ENCODE measurements at regions not wholly inside any gene's neighbourhood (a gene's known extent, or its start where the extent isn't known, plus 50 kb on each side); places are given as distances from the start of the nearest gene placed in this dataset.

DNA sequence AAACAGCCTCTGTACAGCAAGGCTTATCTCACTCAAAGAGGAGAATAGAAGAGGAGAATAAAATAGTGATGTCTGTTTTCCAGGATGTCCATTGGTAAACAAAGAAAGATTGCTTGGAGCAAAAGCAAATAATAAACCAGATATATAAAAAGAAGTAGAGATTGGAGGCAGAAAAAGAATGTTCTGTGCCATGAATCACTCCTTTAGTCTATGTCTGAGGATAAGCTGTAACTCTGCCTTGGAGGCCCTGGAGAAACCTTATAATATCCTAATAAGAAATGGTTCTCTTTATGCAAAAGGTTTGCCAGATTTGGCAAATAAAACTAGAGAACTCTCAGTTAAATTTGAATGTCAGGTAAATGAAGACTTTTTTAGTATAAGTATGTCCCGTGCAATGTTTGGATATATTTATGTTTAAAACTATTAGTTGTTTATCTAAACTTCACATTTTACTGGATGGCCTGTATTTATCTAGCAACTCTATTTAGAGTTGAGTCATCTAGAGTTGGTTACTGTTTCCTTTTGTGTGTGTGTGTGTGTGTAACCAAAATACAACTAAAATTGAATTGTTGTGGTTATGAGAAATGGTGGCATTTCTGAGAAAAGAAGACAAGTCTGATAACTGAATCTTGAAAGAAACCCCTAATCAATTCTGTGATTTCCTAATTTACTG lies 510.3 kb upstream of the SETBP1 start:
- no peak overlapping the region for H2AFZ ChIP-seq (ENCODE audit: low read depth)
- H3K4me3 ChIP-seq (IDR thresholded peaks at IDR 0.05; ENCODE audit: insufficient read depth, low read depth, low read length), result no peak overlapping the region
- no peaks in the 10 kb centered on the region for H3K4me1 ChIP-seq (ENCODE audit: low read depth, poor library complexity, severe bottlenecking)
- H4K20me1 ChIP-seq (ENCODE audit: insufficient read depth), result no peaks in the 10 kb centered on the region
- H3K9ac ChIP-seq, result no peak overlapping the region
- H3K79me2 ChIP-seq (ENCODE audit: insufficient read depth, low read depth), result no peaks in the 10 kb centered on the region
- TF ChIP-seq, protein P1, sequence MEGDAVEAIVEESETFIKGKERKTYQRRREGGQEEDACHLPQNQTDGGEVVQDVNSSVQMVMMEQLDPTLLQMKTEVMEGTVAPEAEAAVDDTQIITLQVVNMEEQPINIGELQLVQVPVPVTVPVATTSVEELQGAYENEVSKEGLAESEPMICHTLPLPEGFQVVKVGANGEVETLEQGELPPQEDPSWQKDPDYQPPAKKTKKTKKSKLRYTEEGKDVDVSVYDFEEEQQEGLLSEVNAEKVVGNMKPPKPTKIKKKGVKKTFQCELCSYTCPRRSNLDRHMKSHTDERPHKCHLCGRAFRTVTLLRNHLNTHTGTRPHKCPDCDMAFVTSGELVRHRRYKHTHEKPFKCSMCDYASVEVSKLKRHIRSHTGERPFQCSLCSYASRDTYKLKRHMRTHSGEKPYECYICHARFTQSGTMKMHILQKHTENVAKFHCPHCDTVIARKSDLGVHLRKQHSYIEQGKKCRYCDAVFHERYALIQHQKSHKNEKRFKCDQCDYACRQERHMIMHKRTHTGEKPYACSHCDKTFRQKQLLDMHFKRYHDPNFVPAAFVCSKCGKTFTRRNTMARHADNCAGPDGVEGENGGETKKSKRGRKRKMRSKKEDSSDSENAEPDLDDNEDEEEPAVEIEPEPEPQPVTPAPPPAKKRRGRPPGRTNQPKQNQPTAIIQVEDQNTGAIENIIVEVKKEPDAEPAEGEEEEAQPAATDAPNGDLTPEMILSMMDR (conservative IDR thresholded peaks at IDR 0.05; ENCODE audit: low read depth, low read length), result no peak
- no peak overlapping the region for H3K4me2 ChIP-seq
- H3K36me3 ChIP-seq (ENCODE audit: insufficient read depth), result no peaks in the 10 kb centered on the region
- H3K27me3 ChIP-seq (ENCODE audit: insufficient read depth, low read depth), result no peaks in the 10 kb centered on the region
- no peak overlapping the region for H3K27ac ChIP-seq

DNA sequence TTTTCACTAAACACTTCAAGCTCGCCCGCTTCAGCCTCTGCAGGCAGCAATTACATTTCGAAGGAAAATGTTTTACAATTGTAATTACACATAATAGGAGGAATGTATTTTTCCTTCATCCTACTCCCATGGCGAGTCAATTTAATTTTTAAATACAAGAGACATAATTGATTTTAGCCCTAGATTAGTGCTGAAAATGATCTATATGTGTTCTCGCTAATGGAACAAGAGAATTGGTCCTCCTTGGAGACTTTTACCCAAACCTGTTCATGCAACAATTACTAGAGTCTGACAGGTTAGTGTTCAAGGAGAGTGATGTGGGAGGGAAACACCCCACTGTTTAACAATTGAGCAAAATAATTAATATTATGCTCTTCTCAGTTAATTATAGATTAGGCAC lies 509.4 kb upstream of the SETBP1 start:
- H3K27ac ChIP-seq, result no peak overlapping the region

DNA sequence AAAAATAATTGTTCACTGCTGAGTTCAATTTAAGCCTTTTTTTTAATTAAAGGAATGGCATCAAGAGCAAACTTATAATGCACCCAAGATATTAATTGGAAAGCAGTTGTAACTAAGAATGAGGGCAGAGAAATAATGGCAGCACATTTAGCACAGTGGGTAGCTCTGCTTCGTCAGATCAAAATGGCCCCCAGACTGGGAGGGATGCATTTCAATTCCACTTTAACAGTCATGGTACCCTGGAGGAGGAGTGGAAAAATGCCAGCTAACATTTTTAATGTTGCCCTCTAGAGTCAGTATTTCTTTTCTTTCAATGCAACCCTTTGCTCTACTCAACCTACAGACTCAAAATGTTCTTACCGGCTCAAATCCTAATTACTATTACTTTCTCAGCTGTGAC lies 504.8 kb upstream of the SETBP1 start:
- TF ChIP-seq, protein P1 (conservative IDR thresholded peaks at IDR 0.05; ENCODE audit: low read depth, low read length), result no peak
- no peak overlapping the region for H3K27ac ChIP-seq
- H3K9ac ChIP-seq, result no peak overlapping the region
- no peaks in the 10 kb centered on the region for H3K79me2 ChIP-seq (ENCODE audit: insufficient read depth, low read depth)
- H3K36me3 ChIP-seq (ENCODE audit: insufficient read depth), result no peaks in the 10 kb centered on the region
- no peaks in the 10 kb centered on the region for H3K4me1 ChIP-seq (ENCODE audit: low read depth, poor library complexity, severe bottlenecking)
- H3K27me3 ChIP-seq (ENCODE audit: insufficient read depth, low read depth), result no peaks in the 10 kb centered on the region
- H3K4me3 ChIP-seq (IDR thresholded peaks at IDR 0.05; ENCODE audit: insufficient read depth, low read depth, low read length), result no peak overlapping the region
- no peak overlapping the region for H3K4me2 ChIP-seq
- no peaks in the 10 kb centered on the region for H4K20me1 ChIP-seq (ENCODE audit: insufficient read depth)
- no peak overlapping the region for H2AFZ ChIP-seq (ENCODE audit: low read depth)

More for the DNA sequence above, 509.4 kb upstream of the SETBP1 start:
- Histone ChIP-seq H4K20me1 (ENCODE audit: insufficient read depth) (no peaks in the 10 kb centered on the region), H3K4me3 (IDR thresholded peaks at IDR 0.05; ENCODE audit: insufficient read depth, low read depth, low read length) (no peak overlapping the region), H3K9ac (no peak overlapping the region), H2AFZ (ENCODE audit: low read depth) (no peak overlapping the region), H3K4me1 (ENCODE audit: low read depth, poor library complexity, severe bottlenecking) (no peaks in the 10 kb centered on the region), H3K4me2 (no peak overlapping the region), H3K79me2 (ENCODE audit: insufficient read depth, low read depth) (no peaks in the 10 kb centered on the region), H3K36me3 (ENCODE audit: insufficient read depth) (no peaks in the 10 kb centered on the region), H3K27me3 (ENCODE audit: insufficient read depth, low read depth) (no peaks in the 10 kb centered on the region)
- TF ChIP-seq, protein P1 (conservative IDR thresholded peaks at IDR 0.05; ENCODE audit: low read depth, low read length), result no peak

DNA sequence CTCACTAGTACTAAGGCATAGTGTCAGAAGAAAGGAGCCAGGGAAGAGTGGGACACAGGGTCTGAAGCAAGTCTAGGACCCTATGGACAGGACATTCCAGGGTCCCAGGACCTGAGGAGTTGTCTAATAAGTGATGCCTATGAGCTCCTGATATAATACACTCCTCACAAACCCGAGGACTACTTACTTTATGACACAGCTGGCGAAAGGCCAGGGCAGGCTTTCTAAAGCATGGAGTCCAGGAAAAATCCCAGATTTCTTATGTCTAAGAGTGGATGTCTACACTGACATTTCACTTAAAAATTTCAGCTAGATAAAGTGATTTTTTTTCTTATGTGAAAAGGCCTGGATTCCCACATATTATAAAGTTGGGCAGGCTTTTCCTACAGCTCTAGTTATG lies 502.2 kb upstream of the SETBP1 start:
- Histone ChIP-seq H3K4me2 (no peak overlapping the region), H3K36me3 (ENCODE audit: insufficient read depth) (no peaks in the 10 kb centered on the region)
- TF ChIP-seq, protein P1 (conservative IDR thresholded peaks at IDR 0.05; ENCODE audit: low read depth, low read length), result no peak

More for the DNA sequence above, 502.2 kb upstream of the SETBP1 start:
- Histone ChIP-seq H3K79me2 (ENCODE audit: insufficient read depth, low read depth) (no peaks in the 10 kb centered on the region), H3K4me1 (ENCODE audit: low read depth, poor library complexity, severe bottlenecking) (no peaks in the 10 kb centered on the region), H2AFZ (ENCODE audit: low read depth) (no peak overlapping the region), H3K4me3 (IDR thresholded peaks at IDR 0.05; ENCODE audit: insufficient read depth, low read depth, low read length) (no peak overlapping the region), H3K9ac (no peak overlapping the region), H3K27me3 (ENCODE audit: insufficient read depth, low read depth) (no peaks in the 10 kb centered on the region), H3K27ac (no peak overlapping the region), H4K20me1 (ENCODE audit: insufficient read depth) (no peaks in the 10 kb centered on the region)

All from KMS-11 (cell line).